Activated naive CD8-positive, alpha-beta T cell treated with anti-CD3 and anti-CD28 coated beads, Interleukin-2, amount 50 U/mL, for 24 hours (primary cell): ENCODE measurements at regions not wholly inside any gene's neighbourhood (a gene's known extent, or its start where the extent isn't known, plus 50 kb on each side); places are given as distances from the start of the nearest gene placed in this dataset.
"Not testable (repeated sequence)": the region's sequence is repeated elsewhere in the genome, so short reads cannot be mapped to it uniquely, and the experiment has no call there.

Experiments
- ATAC-seq: fragments of 150-1000 bp; cut with Tn5 transposase; one replicate; pipeline ENCODE4 v1.10.0; 2021
- DNase-seq: peaks from one replicate; pipeline ENCODE4 v3.0.0; 2021
- H3K27ac Mint-ChIP-seq: one replicate; pipeline ENCODE4 v1.8.0; 2021; ENCODE audit warnings: mild to moderate bottlenecking, mixed read lengths
- H3K27me3 Mint-ChIP-seq: one replicate; pipeline ENCODE4 v1.8.0; 2021; ENCODE audit warnings: mixed read lengths
- H3K36me3 Mint-ChIP-seq: one replicate; pipeline ENCODE4 v1.8.0; 2021; ENCODE audit warnings: low read depth, mixed read lengths
- H3K4me1 Mint-ChIP-seq: one replicate; pipeline ENCODE4 v1.8.0; 2021; ENCODE audit warnings: mixed read lengths
- H3K4me3 Mint-ChIP-seq: one replicate; pipeline ENCODE4 v1.8.0; 2021; ENCODE audit warnings: mild to moderate bottlenecking, moderate library complexity, mixed read lengths
- H3K9me3 Mint-ChIP-seq: one replicate; pipeline ENCODE4 v1.8.0; 2021; ENCODE audit warnings: mixed read lengths

DNA sequence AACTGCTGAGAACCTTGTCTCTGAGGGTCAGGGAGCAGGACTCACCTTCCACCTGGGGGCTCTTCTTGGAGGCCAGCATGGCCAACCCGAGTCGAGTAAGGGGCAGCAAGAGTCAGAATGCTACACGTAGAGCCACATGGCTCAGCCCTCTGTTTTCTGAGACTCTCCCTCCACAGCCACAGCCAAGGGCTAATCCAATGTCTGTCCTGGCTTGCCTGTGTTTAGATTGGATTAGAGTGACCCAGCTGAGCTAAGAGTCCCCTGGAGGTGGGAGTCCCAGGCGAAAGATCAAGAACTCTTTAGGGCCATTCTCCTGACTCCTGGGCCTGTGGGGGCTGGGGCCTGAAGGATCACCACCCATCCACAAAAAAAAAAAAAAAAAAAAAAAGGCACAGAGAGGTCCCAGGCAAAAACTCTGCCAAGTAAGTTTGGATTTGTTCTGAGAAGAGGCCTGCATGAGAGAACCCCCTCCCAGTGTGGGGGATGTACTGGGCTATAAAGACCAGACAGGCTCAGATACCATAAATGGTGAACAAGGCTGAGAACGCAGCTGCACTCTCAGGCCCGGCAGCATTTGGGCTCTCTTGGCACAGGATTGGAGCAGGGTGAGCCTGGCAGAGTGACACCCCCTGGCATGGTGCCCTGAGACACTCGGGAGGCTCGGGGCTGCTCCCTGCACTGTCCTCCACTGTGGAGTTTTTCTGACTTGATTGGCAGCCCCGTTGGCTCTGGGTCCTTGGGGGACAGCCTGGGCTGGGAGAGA lies 88.0 kb upstream of the OSBPL11 start:
- peaks cover 5% of the 10 kb centered on the region for H3K27me3 Mint-ChIP-seq
- H3K27ac Mint-ChIP-seq: no peak overlapping the region
- H3K4me3 Mint-ChIP-seq: no peak overlapping the region
- H3K4me1 Mint-ChIP-seq: no peaks in the 10 kb centered on the region
- H3K36me3 Mint-ChIP-seq: no peaks in the 10 kb centered on the region
- DNase-seq (no peak), ATAC-seq (no peak)
- no peaks in the 10 kb centered on the region for H3K9me3 Mint-ChIP-seq

DNA sequence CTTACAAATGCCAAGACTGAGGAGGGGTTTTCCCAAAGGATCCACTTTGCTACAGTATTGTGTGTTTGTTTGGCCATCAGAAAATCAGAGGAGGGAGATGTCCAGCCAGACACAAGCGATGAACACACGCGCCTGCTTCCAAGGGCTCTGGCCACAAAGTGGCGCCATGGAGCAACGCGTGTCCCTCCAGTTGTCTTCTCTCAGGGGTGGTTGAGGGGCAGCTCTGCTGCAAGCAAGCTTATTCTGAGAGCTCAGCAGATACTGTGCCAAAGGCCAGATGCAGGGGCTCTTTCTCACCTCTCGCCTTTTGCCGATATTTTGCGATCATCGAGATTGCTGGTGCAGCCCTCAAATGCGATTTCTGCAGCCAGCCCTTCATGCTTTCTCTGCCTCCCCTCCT lies 88.9 kb upstream of the OSBPL11 start:
- DNase-seq: no peak
- Mint-ChIP-seq H3K27ac (no peak overlapping the region), H3K27me3 (peaks cover 5% of the 10 kb centered on the region), H3K9me3 (no peaks in the 10 kb centered on the region), H3K4me1 (no peaks in the 10 kb centered on the region), H3K4me3 (no peak overlapping the region), H3K36me3 (no peaks in the 10 kb centered on the region)
- no peak for ATAC-seq

DNA sequence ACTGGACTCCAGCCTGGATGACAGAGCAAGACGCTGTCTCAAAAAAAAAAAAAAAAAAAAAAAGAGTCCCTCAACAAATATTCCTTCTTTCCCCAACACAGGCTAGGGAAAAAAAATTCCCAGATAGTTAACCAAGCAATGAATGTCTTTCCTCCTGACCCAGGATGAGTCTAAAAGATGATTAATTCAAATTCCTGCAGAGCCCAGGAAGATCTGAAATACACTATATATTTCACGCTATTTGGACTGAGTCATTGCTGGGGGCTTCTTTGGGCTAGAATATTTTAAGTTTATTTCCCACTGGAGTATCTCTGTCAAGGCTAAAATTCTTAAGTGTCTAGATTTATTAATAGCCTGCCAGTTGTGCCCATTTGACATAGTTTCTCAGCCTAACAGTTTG lies 90.4 kb upstream of the OSBPL11 start:
- not testable (repeated sequence) for ATAC-seq, H3K4me3 Mint-ChIP-seq, H3K27me3 Mint-ChIP-seq, H3K36me3 Mint-ChIP-seq, H3K27ac Mint-ChIP-seq, DNase-seq, H3K9me3 Mint-ChIP-seq, H3K4me1 Mint-ChIP-seq

DNA sequence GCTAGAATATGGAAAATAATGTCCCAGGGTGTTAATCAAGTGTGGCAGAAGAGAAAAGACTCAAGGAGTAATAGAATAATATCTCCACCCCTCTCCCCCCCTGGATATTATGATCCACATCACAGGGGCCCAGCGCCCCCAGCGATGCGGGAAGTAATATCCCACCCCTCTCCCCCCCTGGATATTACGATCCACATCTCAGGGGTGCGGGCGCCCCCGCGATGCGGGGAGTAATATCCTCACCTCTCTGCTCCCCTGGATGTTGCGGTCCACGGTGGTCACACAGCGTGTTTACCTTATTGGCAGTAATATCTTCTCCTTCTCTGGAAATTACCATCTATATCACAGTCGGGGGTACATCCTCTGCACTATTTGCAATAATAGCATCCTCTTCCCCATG lies 97.1 kb upstream of the OSBPL11 start:
- Mint-ChIP-seq H3K9me3 (no peaks in the 10 kb centered on the region), H3K4me3 (no peak overlapping the region), H3K36me3 (no peaks in the 10 kb centered on the region), H3K4me1 (no peaks in the 10 kb centered on the region), H3K27me3 (no peaks in the 10 kb centered on the region), H3K27ac (no peak overlapping the region)
- DNase-seq: no peak
- ATAC-seq: no peak

DNA sequence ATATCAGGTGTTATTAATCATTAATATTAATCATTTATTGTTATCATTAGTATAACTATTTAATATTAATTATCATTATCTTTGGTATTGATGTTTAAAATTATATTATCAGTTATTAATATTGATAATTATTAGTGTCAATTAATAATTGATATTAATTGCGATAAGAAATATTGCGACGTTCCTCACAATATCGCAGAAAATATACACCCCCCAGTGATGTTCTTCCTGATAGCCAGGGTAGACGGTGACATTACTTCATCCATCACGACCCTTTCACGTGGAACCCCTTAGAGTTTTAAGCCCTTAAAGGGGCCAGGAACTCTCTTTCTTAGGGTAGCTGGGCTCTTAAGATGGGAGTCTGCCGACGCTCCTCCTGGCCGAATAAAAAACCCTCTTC lies 98.6 kb upstream of the OSBPL11 start:
- H3K27ac Mint-ChIP-seq: no peak overlapping the region
- no peaks in the 10 kb centered on the region for H3K36me3 Mint-ChIP-seq
- ATAC-seq: no peak
- DNase-seq: no peak
- no peak overlapping the region for H3K4me3 Mint-ChIP-seq
- no peaks in the 10 kb centered on the region for H3K4me1 Mint-ChIP-seq
- H3K9me3 Mint-ChIP-seq: no peaks in the 10 kb centered on the region
- H3K27me3 Mint-ChIP-seq: no peaks in the 10 kb centered on the region

DNA sequence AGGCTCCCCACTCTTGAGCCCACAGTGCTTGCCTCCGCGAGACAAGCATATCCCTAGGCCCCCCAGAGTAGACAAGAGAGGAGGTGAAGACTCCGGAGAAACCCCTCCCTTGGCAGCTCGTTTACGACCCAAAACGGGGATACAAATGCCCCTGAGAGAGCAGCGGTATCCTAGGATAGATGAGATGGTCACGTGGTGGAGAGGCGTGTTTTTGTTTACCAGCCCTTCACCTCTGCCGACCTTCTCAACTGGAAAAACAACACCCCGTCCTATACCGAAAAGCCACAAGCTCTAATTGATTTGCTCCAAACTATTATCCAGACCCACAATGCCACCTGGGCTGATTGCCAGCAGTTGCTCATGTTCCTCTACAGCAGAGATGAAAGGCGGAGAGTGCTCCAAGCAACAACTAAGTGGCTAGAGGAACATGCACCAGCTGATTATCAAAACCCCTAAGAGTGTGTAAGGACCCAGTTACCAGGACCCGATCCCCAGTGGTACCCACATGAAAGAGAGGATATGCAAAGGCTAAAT lies 99.5 kb upstream of the OSBPL11 start:
- DNase-seq (no peak), ATAC-seq (no peak)
- Mint-ChIP-seq H3K27me3 (peaks cover under 1% of the 10 kb centered on the region), H3K4me1 (no peaks in the 10 kb centered on the region), H3K4me3 (no peak overlapping the region), H3K36me3 (no peaks in the 10 kb centered on the region), H3K27ac (no peak overlapping the region), H3K9me3 (no peaks in the 10 kb centered on the region)

DNA sequence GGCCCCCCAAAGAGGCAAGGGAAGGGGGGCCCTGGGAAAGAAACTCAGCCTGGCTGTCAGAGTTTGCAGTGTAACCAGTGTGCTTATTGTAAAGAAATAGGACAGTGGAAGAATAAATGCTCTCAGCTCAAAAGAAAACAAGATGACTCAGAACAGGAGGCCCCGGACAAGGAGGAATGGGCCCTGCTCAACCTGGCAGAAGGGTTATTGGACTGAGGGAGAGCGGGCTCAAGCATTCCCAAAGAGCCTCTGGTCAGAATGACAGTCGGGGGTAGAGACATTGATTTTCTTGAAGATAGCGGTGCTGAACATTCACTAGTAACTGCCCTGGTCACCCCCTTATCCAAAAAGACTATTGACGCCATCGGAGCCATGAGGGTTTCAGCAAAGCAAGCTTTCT lies 100.4 kb upstream of the OSBPL11 start:
- Mint-ChIP-seq H3K27ac (no peak overlapping the region), H3K27me3 (peaks cover 2% of the 10 kb centered on the region), H3K4me3 (no peak overlapping the region), H3K9me3 (no peaks in the 10 kb centered on the region), H3K4me1 (no peaks in the 10 kb centered on the region), H3K36me3 (no peaks in the 10 kb centered on the region)
- ATAC-seq (no peak), DNase-seq (no peak)

DNA sequence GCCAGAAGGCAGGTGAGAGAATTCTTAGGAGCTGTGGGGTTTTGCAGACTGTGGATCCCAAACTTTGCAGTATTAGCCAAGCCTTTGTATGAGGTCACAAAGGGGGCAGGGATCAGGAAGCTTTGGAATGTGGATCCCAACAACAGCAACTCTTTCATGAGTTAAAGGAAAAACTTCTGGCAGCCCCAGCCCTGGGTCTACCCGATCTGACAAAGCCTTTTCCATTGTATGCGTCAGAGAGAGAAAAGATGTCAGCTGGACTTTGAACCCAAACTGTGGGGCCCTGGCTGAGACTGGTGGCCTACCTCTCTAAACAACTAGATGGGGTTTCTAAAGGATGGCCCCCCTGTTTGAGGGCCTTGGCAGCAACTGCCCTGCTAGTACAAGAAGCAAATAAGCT lies 101.8 kb upstream of the OSBPL11 start:
- H3K9me3 Mint-ChIP-seq, H3K4me1 Mint-ChIP-seq, H3K27me3 Mint-ChIP-seq, DNase-seq, H3K4me3 Mint-ChIP-seq, H3K36me3 Mint-ChIP-seq, ATAC-seq, H3K27ac Mint-ChIP-seq: not testable (repeated sequence)

DNA sequence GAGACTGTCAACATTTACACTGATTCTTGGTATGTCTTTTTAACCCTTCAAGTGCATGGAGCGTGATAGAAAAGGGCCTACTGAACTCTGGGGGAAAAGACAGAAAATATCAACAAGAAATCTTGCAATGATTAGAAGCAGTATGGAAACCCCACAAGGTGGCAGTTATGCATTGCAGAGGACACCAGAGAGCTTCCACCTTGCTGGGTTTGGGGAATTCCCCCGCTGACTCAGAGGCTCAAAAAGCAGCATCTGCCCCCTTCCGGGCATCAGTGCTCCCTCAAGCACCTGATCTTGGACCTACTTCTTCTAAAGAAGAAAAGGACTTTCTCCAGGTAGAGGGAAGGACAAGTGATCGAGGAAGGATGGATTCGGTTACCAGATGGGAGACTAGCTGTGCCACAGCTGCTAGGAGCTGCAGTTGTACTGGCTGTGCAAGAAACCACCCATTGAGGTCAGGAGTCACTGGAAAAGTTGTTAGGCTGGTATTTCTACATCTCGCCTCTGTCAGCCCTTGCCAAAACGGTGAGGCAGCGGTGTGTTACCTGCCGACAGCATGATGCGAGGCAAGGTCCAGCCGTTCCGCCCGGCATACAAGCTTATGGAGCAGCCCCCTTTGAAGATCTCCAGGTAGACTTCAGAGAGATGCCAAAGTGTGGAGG lies 102.8 kb upstream of the OSBPL11 start:
- H3K4me1 Mint-ChIP-seq, H3K27ac Mint-ChIP-seq, H3K4me3 Mint-ChIP-seq, H3K9me3 Mint-ChIP-seq, H3K27me3 Mint-ChIP-seq, H3K36me3 Mint-ChIP-seq, ATAC-seq: not testable (repeated sequence)
- DNase-seq: peak; percentile 62

DNA sequence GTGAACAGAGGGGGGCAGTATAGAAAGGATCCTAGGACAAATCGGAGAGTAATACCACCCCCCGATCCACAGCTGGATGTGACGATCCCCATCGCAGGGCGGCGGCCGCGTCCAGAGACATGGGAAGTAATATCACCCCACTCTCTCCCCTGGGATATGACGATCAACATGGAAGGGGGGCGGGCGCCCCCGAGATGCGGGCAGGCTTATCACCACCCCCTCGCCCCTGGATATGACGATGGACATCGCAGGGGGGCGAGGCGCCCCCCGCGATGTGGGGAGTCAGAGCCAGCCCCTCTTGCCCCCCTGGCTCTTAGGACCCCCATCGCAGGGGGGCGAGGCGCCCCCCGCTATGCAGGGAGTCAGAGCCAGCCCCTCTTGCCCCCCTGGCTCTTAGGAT lies 120.4 kb upstream of the OSBPL11 start:
- Mint-ChIP-seq H3K9me3 (no peaks in the 10 kb centered on the region), H3K4me1 (no peaks in the 10 kb centered on the region), H3K36me3 (no peaks in the 10 kb centered on the region), H3K27me3 (peaks cover 2% of the 10 kb centered on the region), H3K4me3 (no peak overlapping the region), H3K27ac (no peak overlapping the region)
- DNase-seq (no peak), ATAC-seq (no peak)

DNA sequence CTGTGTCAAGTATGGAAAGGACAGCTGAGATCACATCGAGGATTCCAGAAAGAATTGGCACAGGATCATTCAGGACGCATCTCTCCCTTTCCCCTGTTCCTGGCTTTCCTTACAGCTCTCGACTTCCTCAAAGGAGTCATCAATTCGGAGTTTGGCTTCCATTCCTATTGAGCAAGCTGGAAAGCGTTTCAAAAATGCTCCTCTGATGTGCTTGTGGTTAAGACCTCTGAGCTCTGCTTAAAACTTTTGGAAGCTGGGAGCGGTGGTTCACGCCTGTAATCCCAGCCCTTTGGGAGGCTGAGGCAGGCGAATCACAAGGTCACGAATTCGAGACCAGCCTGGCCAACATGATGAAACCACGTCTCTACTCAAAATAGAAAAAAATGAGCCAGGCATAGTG lies 136.9 kb upstream of the OSBPL11 start:
- ATAC-seq, H3K4me1 Mint-ChIP-seq, DNase-seq, H3K9me3 Mint-ChIP-seq, H3K27ac Mint-ChIP-seq, H3K27me3 Mint-ChIP-seq, H3K4me3 Mint-ChIP-seq, H3K36me3 Mint-ChIP-seq: not testable (repeated sequence)

DNA sequence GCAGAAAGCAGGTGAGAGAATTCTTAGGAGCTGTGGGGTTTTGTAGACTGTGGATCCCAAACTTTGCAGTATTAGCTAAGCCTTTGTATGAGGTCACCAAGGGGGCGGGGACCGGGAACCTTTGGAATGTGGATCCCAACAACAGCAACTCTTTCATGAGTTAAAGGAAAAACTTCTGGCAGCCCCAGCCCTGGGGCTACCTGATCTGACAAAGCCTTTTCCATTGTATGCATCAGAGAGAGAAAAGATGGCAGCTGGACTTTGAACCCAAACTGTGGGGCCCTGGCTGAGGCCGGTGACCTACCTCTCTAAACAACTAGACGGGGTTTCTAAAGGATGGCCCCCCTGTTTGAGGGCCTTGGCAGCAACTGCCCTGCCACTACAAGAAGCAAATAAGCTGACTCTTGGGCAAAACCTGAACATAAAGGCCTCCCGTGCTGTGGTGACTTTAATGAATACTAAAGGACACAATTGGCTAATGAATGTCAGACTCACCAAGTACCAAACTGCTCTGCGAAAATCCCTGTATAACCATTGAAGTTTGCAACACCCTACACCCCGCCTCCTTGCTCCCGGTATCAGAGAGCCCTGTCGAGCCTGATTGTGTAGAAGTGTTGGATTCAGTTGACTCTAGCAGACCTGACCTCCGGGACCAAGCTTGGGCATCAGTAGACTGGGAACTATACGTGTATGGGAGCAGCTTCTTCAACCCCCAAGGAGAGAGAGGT lies 146.9 kb upstream of the OSBPL11 start:
- not testable (repeated sequence) for H3K4me1 Mint-ChIP-seq, DNase-seq, H3K9me3 Mint-ChIP-seq, H3K36me3 Mint-ChIP-seq, H3K27me3 Mint-ChIP-seq, H3K4me3 Mint-ChIP-seq, H3K27ac Mint-ChIP-seq, ATAC-seq

DNA sequence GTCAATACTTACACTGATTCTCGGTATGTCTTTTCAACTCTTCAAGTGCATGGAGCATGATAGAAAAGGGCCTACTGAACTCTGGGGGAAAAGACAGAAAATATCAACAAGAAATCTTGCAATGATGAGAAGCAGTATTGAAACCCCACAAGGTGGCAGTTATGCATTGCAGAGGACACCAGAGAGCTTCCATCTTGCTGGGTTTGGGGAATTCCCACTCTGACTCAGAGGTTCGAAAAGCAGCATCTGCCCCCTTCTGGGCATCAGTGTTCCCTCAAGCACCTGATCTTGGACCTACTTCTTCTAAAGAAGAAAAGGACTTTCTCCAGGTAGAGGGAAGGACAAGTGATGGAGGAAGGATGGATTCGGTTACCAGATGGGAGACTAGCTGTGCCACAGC lies 147.5 kb upstream of the OSBPL11 start:
- not testable (repeated sequence) for H3K27me3 Mint-ChIP-seq, H3K27ac Mint-ChIP-seq, H3K4me1 Mint-ChIP-seq, H3K9me3 Mint-ChIP-seq, ATAC-seq, H3K36me3 Mint-ChIP-seq, H3K4me3 Mint-ChIP-seq
- peak; percentile 34 for DNase-seq

DNA sequence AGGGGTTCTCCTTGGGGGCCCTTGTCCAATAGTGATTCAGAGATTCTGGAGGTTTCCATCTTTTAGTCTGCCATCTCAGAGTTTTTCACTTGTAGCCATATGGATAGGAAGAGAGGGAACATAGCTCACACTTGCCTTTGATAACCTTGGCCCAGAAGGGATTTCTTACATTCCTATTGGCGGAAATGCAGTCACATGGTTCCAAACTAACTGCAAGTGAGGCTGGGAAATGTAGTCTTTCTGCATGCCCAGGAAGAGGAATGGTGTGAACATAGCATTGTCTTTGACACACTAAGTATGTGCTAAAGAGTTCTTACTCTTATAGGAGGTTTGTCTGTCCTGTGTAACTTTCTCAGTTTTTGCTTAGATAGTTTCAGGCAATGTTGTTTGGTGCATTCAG lies 161.8 kb upstream of the OSBPL11 start:
- H3K4me1 Mint-ChIP-seq, H3K36me3 Mint-ChIP-seq, ATAC-seq, H3K27ac Mint-ChIP-seq, H3K27me3 Mint-ChIP-seq, H3K9me3 Mint-ChIP-seq, DNase-seq, H3K4me3 Mint-ChIP-seq: not testable (repeated sequence)

DNA sequence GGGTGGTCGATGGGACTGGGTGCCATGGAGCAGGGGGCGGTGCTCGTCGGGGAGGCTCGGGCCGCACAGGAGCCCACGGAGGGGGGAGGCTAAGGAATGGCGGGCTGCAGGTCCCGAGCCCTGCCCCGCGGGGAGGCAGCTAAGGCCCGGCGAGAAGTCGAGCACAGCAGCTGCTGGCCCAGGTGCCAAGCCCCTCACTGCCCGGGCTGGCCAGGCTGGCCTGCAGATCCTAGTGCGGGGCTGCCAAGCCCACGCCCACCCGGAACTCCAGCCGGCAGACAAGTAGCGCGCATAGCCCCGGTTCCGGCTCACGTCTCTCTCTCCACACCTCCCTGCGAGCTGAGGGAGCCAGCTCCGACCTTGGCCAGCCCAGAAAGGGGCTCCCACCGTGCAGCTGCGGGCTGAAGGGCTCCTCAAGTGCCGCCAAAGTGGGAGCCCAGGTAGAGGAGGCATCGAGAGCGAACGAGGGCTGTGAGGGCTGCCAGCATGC lies 163.4 kb upstream of the OSBPL11 start:
- H3K4me3 Mint-ChIP-seq, DNase-seq, H3K9me3 Mint-ChIP-seq, H3K4me1 Mint-ChIP-seq, H3K27ac Mint-ChIP-seq, H3K36me3 Mint-ChIP-seq, H3K27me3 Mint-ChIP-seq, ATAC-seq: not testable (repeated sequence)
